ENCODE measurements at regions not wholly inside any gene's neighbourhood (a gene's known extent, or its start where the extent isn't known, plus 50 kb on each side); places are given as distances from the start of the nearest gene placed in this dataset.
"Not testable (repeated sequence)": the region's sequence is repeated elsewhere in the genome, so short reads cannot be mapped to it uniquely, and the experiment has no call there.

GRCh38 chr9:120306561-120306960, 273.4 kb downstream of the CDK5RAP2 start:
- no peaks in the 10 kb centered on the region for H3K27me3 ChIP-seq (ENCODE audit: control insufficient read depth, insufficient read depth, low read length)

GRCh38 chr9:120306088-120306487, 273.9 kb downstream of the CDK5RAP2 start:
- H3K36me3 ChIP-seq (ENCODE audit: control insufficient read depth, insufficient read depth, low read length), result no peaks in the 10 kb centered on the region
- TF ChIP-seq CTCF (IDR thresholded peaks at IDR 0.05; ENCODE audit: insufficient read depth, low read length, severe bottlenecking), result no peak
- DNase-seq (ENCODE audit: low read depth) (no peak), FAIRE-seq (no peak)
- no peaks in the 10 kb centered on the region for H3K27me3 ChIP-seq (ENCODE audit: control insufficient read depth, insufficient read depth, low read length)
- no peak overlapping the region for H3K4me3 ChIP-seq (ENCODE audit: low read depth, low read length)

More at GRCh38 chr9:120306561-120306960, 273.4 kb downstream of the CDK5RAP2 start:
- Histone ChIP-seq H3K36me3 (ENCODE audit: control insufficient read depth, insufficient read depth, low read length) (no peaks in the 10 kb centered on the region), H3K4me3 (ENCODE audit: low read depth, low read length) (no peak overlapping the region)
- no peak for TF ChIP-seq CTCF (IDR thresholded peaks at IDR 0.05; ENCODE audit: insufficient read depth, low read length, severe bottlenecking)
- DNase-seq (ENCODE audit: low read depth) (no peak), FAIRE-seq (no peak)

GRCh38 chr9:120304896-120305295, 275.1 kb downstream of the CDK5RAP2 start:
- not testable (repeated sequence) for H3K4me3 ChIP-seq (ENCODE audit: low read depth, low read length); H3K27me3 ChIP-seq (ENCODE audit: control insufficient read depth, insufficient read depth, low read length); FAIRE-seq; H3K36me3 ChIP-seq (ENCODE audit: control insufficient read depth, insufficient read depth, low read length); DNase-seq (ENCODE audit: low read depth)

GRCh38 chr9:120303519-120303918, 276.4 kb downstream of the CDK5RAP2 start:
- no peak for FAIRE-seq
- Histone ChIP-seq H3K36me3 (ENCODE audit: control insufficient read depth, insufficient read depth, low read length) (no peaks in the 10 kb centered on the region), H3K4me3 (ENCODE audit: low read depth, low read length) (no peak overlapping the region), H3K27me3 (ENCODE audit: control insufficient read depth, insufficient read depth, low read length) (no peaks in the 10 kb centered on the region)
- TF ChIP-seq CTCF (IDR thresholded peaks at IDR 0.05; ENCODE audit: insufficient read depth, low read length, severe bottlenecking), result no peak
- no peak for DNase-seq (ENCODE audit: low read depth)

GRCh38 chr9:120299785-120300184, 280.2 kb downstream of the CDK5RAP2 start:
- Histone ChIP-seq H3K36me3 (ENCODE audit: control insufficient read depth, insufficient read depth, low read length) (no peaks in the 10 kb centered on the region), H3K27me3 (ENCODE audit: control insufficient read depth, insufficient read depth, low read length) (no peaks in the 10 kb centered on the region), H3K4me3 (ENCODE audit: low read depth, low read length) (no peak overlapping the region)
- no peak for DNase-seq (ENCODE audit: low read depth)
- FAIRE-seq, result no peak
- TF ChIP-seq CTCF (IDR thresholded peaks at IDR 0.05; ENCODE audit: insufficient read depth, low read length, severe bottlenecking), result no peak

GRCh38 chr9:120294003-120294402, 286.0 kb downstream of the CDK5RAP2 start:
- no peak for TF ChIP-seq CTCF (IDR thresholded peaks at IDR 0.05; ENCODE audit: insufficient read depth, low read length, severe bottlenecking)
- Histone ChIP-seq H3K36me3 (ENCODE audit: control insufficient read depth, insufficient read depth, low read length) (no peaks in the 10 kb centered on the region), H3K27me3 (ENCODE audit: control insufficient read depth, insufficient read depth, low read length) (no peaks in the 10 kb centered on the region), H3K4me3 (ENCODE audit: low read depth, low read length) (no peak overlapping the region)
- DNase-seq (ENCODE audit: low read depth) (no peak), FAIRE-seq (no peak)

Data from bronchial epithelial cell (primary cell).